Skeletal muscle satellite cell (primary cell): ENCODE measurements at regions not wholly inside any gene's neighbourhood (a gene's known extent, or its start where the extent isn't known, plus 50 kb on each side); places are given as distances from the start of the nearest gene placed in this dataset.
"Not testable (repeated sequence)": the region's sequence is repeated elsewhere in the genome, so short reads cannot be mapped to it uniquely, and the experiment has no call there.

Source experiments
- H3K27me3 ChIP-seq: 2 replicates; pipeline ENCODE4 v1.7.0; 2013; ENCODE audit warnings: low read length; ENCODE audit not compliant: control insufficient read depth, insufficient read depth
- H3K36me3 ChIP-seq: 2 replicates; pipeline ENCODE4 v1.7.0; 2013; ENCODE audit warnings: mild to moderate bottlenecking, control low read depth, low read length; ENCODE audit not compliant: insufficient read depth
- H3K4me1 ChIP-seq: 2 replicates; pipeline ENCODE4 v1.7.0; 2013; ENCODE audit warnings: low read length; ENCODE audit not compliant: control insufficient read depth, insufficient read depth
- H3K4me2 ChIP-seq: 2 replicates; pipeline ENCODE4 v1.7.0; 2013; ENCODE audit warnings: mild to moderate bottlenecking, low read length
- H3K4me3 ChIP-seq: 2 replicates; pipeline ENCODE4 v1.7.0; 2013; ENCODE audit warnings: low read length
- H3K9ac ChIP-seq: 2 replicates; pipeline ENCODE4 v1.7.0; 2013; ENCODE audit warnings: mild to moderate bottlenecking, low read depth, low read length, moderate library complexity
- H3K9me3 ChIP-seq: replicated peaks from 2 replicates; pipeline ENCODE4 v1.7.0; 2013; ENCODE audit warnings: mild to moderate bottlenecking, control low read depth, low read length

- Histone ChIP-seq H3K4me1 (no peaks in the 10 kb centered on the region), H3K4me3 (no peak overlapping the region), H3K27me3 (no peaks in the 10 kb centered on the region)
Observed at GRCh38 chrX:10676235-10676957, 56.0 kb upstream of the MID1 start.

DNA sequence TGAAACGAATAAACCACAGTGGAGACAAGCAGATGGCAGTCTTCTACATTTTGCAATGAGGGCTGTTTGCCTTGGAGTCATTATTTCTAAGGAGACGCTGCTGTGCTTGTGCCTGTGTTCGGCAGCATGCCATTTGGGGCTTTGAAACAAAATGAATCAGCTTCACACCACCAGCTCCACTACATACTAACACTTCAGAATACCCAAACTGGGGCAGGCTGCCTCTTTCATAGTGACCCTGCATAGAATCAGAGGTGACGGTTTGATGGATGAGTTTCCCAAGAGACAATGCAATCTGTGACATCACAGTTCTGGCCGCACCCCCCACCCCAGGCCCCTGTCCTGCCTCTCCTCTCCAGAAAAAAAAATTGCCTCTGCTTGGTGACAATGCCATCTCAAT lies 57.1 kb upstream of the MID1 start:
- Histone ChIP-seq H3K4me3 (no peak overlapping the region), H3K4me1 (no peaks in the 10 kb centered on the region)

More at GRCh38 chrX:10676235-10676957, 56.0 kb upstream of the MID1 start:
- no peaks in the 10 kb centered on the region for H3K36me3 ChIP-seq
- H3K9ac ChIP-seq = no peak overlapping the region
- H3K9me3 ChIP-seq = no peaks in the 10 kb centered on the region
- H3K4me2 ChIP-seq = no peak overlapping the region

GRCh38 chrX:10679387-10679786 lies 59.0 kb upstream of the MID1 start:
- H3K9ac ChIP-seq = no peak overlapping the region
- H3K9me3 ChIP-seq = no peaks in the 10 kb centered on the region
- H3K27me3 ChIP-seq = no peaks in the 10 kb centered on the region
- H3K4me3 ChIP-seq = no peak overlapping the region
- H3K4me1 ChIP-seq = no peaks in the 10 kb centered on the region
- H3K36me3 ChIP-seq = no peaks in the 10 kb centered on the region
- H3K4me2 ChIP-seq = no peak overlapping the region

More for the DNA sequence above, 57.1 kb upstream of the MID1 start:
- Histone ChIP-seq H3K27me3 (no peaks in the 10 kb centered on the region), H3K36me3 (no peaks in the 10 kb centered on the region), H3K9me3 (no peaks in the 10 kb centered on the region), H3K4me2 (no peak overlapping the region), H3K9ac (no peak overlapping the region)

GRCh38 chrX:10681167-10681566 lies 60.8 kb upstream of the MID1 start:
- no peak overlapping the region for H3K4me3 ChIP-seq
- H3K9me3 ChIP-seq = no peaks in the 10 kb centered on the region
- H3K4me1 ChIP-seq = no peaks in the 10 kb centered on the region
- no peak overlapping the region for H3K4me2 ChIP-seq
- H3K9ac ChIP-seq = no peak overlapping the region
- no peaks in the 10 kb centered on the region for H3K27me3 ChIP-seq
- no peaks in the 10 kb centered on the region for H3K36me3 ChIP-seq

DNA sequence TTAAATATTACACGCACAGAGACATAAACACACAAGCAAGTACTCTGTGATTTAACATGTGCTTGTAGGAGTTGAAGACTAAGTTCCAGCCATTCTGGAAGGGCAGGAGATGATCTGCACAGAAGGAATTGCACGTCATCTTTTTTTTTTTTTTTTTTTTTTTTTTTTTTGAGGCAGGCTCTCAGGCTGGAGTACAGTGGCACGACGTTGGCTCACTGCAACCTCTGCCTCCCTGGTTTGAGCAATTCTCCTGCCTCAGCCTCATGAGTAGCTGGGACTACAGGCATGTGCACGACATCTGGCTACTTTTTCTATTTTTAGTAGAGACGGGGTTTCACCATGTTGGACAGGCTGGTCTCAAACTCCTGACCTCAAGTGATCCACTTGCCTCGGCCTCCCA lies 63.2 kb upstream of the MID1 start:
- H3K27me3 ChIP-seq, H3K4me2 ChIP-seq, H3K4me3 ChIP-seq, H3K9me3 ChIP-seq, H3K36me3 ChIP-seq, H3K9ac ChIP-seq, H3K4me1 ChIP-seq: not testable (repeated sequence)

- Histone ChIP-seq H3K4me1 (no peaks in the 10 kb centered on the region), H3K9ac (no peak overlapping the region)
Observed at GRCh38 chrX:10685923-10686595, 65.7 kb upstream of the MID1 start.

DNA sequence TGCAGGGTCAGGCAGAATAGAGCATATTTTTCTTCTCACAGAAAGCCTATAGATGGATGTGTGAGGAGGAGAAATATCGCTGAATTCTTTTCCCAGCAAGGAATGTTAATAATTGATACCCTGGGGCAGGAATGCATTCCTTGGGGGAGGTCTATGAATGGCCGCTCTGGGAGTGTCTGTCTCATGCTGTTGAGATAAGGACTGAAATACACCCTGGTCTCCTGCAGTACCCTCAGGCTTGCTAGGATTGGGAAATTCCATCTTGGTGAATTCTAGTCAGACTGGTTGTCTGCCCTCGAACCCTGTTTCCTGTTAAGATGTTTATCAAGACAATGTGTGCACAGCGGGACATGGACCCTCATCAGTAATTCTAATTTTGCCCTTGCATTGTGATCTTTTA lies 71.4 kb upstream of the MID1 start:
- not testable (repeated sequence) for H3K9ac ChIP-seq, H3K9me3 ChIP-seq, H3K36me3 ChIP-seq, H3K4me3 ChIP-seq, H3K4me2 ChIP-seq, H3K27me3 ChIP-seq, H3K4me1 ChIP-seq

More at GRCh38 chrX:10685923-10686595, 65.7 kb upstream of the MID1 start:
- H3K27me3 ChIP-seq = no peaks in the 10 kb centered on the region
- H3K4me3 ChIP-seq = no peak overlapping the region
- no peak overlapping the region for H3K4me2 ChIP-seq
- no peaks in the 10 kb centered on the region for H3K36me3 ChIP-seq
- H3K9me3 ChIP-seq = no peaks in the 10 kb centered on the region

GRCh38 chrX:10697616-10698317 lies 77.4 kb upstream of the MID1 start:
- no peak overlapping the region for H3K4me2 ChIP-seq
- no peak overlapping the region for H3K4me3 ChIP-seq
- no peaks in the 10 kb centered on the region for H3K9me3 ChIP-seq
- no peak overlapping the region for H3K9ac ChIP-seq
- no peaks in the 10 kb centered on the region for H3K4me1 ChIP-seq
- no peaks in the 10 kb centered on the region for H3K36me3 ChIP-seq
- no peaks in the 10 kb centered on the region for H3K27me3 ChIP-seq

DNA sequence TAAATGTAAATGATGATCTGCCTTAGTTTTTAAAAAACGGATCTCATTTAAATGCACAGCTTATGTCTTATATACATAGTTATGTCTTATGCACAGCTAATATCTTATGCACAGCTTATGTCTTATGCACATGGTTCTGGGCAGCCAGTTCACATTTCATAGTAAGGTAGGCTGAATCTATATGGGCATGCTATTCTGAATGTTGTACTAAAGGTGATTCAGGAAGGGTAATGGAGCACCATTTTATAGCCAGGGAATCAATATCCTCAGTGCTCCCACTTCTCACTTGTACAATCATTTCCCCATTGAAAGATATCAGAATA lies 77.9 kb upstream of the MID1 start:
- Histone ChIP-seq H3K4me2 (no peak overlapping the region), H3K4me3 (no peak overlapping the region), H3K27me3 (no peaks in the 10 kb centered on the region), H3K36me3 (no peaks in the 10 kb centered on the region), H3K9ac (no peak overlapping the region), H3K4me1 (no peaks in the 10 kb centered on the region), H3K9me3 (no peaks in the 10 kb centered on the region)

GRCh38 chrX:10702031-10702430 lies 81.6 kb upstream of the MID1 start:
- Histone ChIP-seq H3K36me3 (no peaks in the 10 kb centered on the region), H3K4me2 (no peak overlapping the region), H3K9ac (no peak overlapping the region), H3K27me3 (no peaks in the 10 kb centered on the region), H3K9me3 (no peaks in the 10 kb centered on the region), H3K4me3 (no peak overlapping the region), H3K4me1 (no peaks in the 10 kb centered on the region)

DNA sequence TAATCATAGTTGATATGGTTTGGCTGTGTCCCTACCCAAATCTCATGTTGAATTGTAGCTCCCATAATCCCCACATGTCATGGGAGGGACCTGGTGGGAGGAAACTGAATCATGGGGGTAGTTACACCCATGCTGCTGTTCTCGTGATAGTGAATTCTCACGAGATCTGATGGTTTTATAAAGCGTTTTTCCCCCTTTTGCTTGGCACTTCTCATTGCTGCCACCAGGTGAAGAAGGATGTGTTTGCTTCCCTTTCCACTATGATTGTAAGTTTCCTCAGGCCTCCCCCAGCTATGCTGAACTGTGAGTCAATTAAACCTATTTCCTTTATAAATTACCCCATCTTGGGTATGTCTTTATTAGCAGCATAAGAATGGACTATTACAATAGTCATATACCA lies 86.0 kb upstream of the MID1 start:
- H3K4me3 ChIP-seq, H3K9ac ChIP-seq, H3K9me3 ChIP-seq, H3K27me3 ChIP-seq, H3K36me3 ChIP-seq, H3K4me1 ChIP-seq, H3K4me2 ChIP-seq: not testable (repeated sequence)

DNA sequence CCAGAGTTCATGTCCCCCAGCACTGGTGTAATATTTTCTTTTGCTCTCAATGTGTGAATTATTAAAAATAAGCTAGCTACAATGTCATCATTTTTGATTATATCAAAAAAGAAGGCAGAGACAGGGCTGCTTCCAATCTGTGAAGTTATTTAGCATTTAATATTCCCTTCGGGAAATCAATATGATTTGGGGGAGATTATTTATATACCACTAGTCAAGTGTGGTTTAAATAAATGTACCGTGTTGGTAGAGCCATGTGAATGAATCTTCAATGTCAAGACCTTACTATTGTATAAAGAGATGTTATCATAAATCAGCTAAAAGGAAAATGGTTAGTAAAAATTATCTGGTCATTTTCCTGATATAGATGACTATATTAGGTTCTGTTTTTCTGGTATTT lies 87.4 kb upstream of the MID1 start:
- Histone ChIP-seq H3K9me3 (no peaks in the 10 kb centered on the region), H3K4me3 (no peak overlapping the region), H3K27me3 (no peaks in the 10 kb centered on the region), H3K36me3 (no peaks in the 10 kb centered on the region), H3K9ac (no peak overlapping the region), H3K4me1 (no peaks in the 10 kb centered on the region), H3K4me2 (no peak overlapping the region)
